Stimulated activated CD8-positive, alpha-beta memory T cell treated with anti-CD3 and anti-CD28 coated beads, Interleukin-7, amount 100 ng/mL, for 4 hours (primary cell): ENCODE measurements at regions not wholly inside any gene's neighbourhood (a gene's known extent, or its start where the extent isn't known, plus 50 kb on each side); places are given as distances from the start of the nearest gene placed in this dataset.
"Not testable (repeated sequence)": the region's sequence is repeated elsewhere in the genome, so short reads cannot be mapped to it uniquely, and the experiment has no call there.

Experiments used
- DNase-seq, 2 donors: peaks; one replicate each; pipeline ENCODE4 v3.0.0-alpha.2; 2020; ENCODE audit warnings: low read depth in 2 of 2

DNA sequence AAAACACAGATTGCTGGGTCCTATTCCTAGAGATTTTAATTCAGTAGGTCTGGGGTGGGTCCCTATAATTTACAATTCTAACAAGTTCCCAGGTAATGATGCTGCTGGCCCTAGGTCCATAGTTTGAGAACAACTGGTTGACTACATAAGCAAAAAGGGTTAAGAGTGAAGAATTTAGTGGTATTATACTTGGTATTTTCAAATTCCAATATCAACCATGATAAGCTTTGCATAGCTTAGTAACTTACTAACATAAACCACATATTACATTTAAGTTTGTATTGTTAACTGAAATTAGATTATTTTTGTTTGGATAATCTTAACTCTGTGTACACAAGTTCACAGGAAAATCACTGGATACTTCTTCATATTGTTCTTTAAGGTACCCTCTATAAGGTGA, 862.9 kb upstream of the ACVR2A start:
- DNase-seq: no peak

DNA sequence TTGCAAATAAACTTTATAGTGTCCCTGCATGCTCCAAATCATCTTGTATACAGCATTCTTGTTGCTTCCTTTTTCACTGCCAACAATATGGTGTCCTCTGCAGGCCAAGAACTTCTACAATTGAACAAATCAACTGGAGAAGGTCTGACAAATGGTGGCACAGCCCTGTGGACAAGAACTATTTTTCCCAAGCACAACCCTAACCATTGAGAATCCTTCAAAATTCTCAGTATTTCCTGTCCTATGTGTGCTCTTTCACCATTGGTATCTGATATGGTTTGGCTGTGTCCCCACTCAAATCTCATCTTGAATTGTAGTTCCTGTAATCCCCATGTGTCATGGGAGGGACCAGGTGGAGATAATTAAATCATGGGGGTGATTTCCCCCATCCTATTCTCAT, 865.1 kb upstream of the ACVR2A start:
- DNase-seq: no peak

DNA sequence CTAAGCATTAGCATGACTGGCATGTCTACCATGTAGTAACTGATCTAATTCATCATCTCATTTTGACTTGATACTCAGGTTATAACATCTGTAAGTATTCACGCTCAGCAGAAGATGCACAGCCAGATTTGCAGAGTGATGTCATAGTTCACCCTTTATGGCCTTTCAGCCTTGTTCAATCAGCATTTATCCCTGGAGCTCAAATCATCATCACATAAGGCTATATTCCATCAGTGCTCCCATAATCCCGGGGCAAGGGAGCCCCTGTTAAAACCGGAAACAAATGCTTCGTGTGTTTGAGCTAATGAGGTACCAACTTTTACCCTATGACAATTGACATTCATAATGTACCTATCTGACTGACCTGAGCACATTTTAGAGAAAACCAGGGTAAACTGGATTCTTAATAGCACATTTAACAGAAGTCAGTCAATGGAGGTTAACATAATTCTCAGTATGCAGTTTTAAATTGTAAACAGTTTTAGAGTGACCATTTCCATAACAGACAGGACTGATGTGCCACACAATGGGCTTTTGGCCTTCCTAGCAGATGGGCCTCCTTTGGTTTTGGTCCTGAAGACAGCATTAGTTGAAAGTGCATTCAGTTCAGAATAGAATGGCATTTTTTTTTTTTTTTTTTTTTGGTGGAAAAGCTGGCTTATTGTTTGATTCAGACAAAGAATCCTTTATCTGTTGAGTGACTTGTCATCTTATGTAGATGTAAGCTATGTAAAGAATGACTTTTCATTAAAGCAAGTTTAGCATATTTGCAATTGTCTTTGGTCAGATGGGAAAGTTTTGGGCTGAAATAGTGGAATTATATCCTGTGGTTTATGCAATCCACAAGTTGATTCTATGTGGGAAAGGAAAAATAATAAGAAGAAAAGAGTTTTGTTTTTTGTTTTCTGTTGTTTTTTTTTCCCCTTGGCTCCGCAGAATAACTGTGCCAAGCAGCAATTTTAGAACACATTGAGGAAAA, 866.0 kb upstream of the ACVR2A start:
- DNase-seq: no peak

DNA sequence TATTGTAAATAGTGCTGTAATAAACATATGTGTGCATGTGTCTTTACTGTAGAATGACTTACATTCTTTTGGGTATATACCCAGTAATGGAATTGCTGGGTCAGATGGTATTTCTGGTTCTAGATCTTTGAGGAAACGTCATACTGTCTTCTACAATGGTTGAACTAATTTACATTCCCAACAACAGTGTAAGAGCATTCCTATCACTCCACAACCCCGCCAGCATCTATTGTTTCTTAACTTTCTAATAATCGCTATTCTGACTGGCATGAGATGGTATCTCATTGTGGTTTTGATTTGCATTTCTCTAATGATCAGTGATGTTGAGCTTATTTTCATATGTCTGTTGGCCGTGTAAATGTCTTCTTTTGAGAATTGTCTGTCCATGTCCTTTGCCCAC, 873.8 kb upstream of the ACVR2A start:
- DNase-seq: not testable (repeated sequence)

DNA sequence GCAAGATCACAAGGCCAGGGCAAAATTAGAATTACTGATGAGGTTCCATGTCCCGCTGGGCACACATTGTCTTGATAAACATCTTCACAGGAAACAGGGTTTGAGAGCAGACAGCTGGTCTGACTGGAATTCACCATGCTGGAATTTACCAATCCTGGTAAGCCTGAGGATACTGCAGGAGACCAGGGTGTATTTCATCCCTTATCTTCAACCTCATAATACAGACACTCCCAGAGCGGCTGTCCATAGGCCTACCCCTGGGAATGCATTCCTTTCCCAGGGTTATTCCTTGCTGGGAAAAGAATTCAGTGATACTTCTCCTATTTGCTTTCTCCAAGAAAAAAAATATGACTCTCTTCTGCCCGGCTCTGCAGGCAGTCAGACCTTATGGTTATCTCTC, 875.1 kb upstream of the ACVR2A start:
- DNase-seq: not testable (repeated sequence)

DNA sequence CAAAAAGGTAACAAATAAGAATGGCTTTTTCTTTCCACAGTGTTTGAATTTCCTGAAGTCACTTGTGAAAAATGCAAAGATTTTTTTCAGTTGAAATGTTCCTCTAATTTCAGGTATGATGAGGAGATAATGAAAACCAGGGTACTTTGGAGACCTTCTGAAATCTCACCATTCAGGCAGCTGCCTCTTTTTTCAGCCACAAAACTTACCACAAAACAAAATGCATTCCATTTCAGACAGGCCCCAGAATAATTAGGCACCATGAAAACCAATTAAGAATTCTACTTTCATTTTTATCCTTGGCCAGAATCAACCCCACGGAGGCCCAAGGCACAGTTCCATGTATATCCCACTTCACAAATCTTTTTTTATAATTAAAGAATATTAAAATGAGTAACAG, 880.3 kb upstream of the ACVR2A start:
- DNase-seq: no peak

DNA sequence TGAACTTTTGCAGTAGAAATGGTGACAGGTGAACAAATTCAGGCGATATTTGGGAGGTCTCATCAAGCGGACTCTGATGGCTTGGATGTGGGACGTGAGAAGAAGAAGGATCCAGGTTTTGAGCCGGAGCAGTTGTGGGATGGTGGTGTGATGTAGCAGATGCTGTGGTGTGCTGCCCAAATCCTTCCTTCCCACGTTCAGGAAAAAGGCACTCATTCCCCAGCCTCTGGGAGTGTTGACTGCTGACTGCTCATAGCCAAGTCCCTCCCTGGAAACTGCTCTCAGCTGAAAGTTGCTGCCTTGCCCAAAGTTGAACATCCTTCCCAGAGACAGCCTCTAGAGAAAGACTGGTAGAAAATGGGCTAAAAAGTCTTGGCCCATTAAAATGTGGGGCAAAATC, 890.3 kb upstream of the ACVR2A start:
- no peak for DNase-seq

DNA sequence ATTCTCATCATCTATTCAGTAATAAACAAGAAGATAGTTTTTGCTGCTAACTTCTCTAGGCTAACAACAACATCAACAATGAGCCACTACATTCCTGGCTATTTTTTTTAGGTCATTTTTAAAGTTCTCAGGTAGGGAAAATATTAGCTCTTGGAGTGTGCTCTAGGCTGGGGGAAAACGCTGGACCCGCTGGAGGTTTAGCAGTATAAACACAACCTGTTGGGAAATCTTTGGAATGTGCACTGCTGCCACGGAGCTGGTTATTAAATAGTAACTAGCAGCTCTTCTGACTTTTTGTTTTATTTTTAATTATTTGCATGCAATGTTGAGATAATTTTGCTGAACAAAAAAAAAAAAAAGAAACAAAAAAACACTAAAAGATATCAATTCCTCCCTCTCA, 892.1 kb upstream of the ACVR2A start:
- DNase-seq: no peak

DNA sequence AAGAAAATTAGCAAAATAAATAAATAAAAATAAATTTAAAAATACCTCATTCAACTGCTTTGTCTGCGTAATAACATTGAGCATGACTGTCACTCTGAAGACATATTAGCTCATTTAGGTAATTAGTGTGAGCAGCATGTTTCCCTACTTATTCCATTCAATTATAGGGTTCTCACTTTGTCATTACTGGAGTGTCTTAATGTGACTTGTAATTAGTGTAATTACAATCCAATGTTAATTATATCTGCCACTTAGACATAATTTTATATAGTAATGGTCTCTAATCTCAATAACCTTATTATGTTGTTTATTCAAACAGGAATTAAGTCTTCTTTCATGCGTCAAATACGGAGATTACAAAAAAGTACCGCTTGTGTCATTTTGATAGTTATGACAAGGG, 893.9 kb upstream of the ACVR2A start:
- no peak for DNase-seq

DNA sequence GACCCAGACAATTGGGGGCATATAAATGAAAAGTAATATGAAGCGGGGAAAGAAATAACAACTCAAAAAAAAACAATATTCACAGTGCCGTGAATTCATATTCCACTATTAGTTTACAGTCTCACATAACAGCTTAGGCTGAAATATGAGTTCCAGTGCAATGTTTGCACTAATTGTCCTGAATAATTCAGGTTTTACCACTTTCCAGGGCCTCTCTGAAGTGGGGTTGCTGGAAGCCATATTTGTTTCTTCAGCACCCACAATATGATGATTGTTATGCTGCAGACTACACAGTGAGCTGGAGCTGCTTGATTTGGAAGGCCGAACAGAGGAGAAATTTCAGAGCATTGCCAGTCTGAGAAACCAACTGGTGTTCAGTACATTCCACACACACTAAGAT, 894.5 kb upstream of the ACVR2A start:
- no peak for DNase-seq

DNA sequence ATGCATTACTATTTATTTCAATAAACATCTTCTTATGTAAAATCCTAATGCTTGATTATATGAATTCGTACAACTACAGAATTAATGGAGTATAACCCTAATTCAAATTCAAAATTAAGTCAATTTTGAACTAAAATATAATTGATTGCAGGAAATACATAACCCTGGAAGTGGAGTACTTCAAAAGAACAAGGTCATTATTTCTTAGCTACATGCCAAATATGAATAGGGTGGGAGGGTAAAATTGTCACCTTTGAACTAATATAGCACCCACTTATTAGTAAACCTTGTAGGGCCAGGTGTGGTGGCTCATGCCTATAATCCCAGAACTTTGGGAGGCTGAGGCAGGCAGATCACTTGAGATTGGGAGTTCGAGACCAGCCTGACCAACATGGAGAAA, 895.4 kb upstream of the ACVR2A start:
- DNase-seq: no peak

DNA sequence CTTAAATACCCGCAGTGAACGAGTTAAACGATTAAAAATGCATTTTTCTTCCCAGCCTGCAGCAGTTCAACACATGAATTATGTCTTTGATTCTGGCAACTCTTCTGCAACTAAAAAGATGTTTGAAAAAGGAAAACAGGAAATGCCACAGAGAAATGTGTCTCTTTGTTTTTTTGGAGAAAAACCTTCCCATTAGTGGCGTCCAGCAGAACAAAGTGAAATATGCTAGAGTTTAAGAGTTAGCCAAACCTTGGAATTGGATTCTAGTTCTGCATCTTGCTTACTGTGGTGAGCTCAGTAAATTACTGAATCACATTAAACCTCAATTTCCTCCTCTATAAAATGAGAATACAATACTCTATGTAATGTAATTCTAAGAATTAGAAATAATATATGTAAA, 900.2 kb upstream of the ACVR2A start:
- DNase-seq: no peak

DNA sequence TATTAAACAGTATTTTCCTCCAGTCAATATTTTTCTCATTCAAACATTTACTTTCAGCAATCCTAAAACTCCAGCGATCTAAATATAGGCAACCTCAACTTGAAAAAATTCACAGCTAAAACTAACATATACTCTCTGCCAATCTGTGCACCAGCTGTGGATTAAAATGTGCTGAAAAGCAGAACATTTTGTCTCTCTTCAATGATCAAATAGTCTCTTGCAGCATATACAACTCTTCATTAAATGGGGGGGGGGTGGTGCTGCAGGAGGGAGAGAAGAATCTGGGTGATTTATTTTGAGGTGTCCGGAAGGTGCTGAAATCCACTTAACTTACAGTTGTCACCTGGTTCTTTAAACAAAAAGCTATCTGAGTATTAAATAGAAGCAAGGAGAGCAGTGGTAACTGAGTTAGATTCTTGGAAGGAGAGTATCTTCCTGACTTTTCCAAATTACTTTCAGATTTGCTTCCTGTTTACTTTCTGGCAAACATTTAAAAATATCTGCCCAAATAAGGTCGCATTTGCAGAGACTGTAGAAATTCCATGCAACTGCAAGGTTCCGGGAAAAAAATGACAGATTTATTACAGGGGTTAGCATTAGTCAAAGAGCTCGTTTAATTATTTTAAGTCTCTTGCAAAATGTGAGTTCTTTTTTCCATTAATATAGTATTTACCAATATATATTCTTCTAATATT, 904.7 kb upstream of the ACVR2A start:
- no peak for DNase-seq

DNA sequence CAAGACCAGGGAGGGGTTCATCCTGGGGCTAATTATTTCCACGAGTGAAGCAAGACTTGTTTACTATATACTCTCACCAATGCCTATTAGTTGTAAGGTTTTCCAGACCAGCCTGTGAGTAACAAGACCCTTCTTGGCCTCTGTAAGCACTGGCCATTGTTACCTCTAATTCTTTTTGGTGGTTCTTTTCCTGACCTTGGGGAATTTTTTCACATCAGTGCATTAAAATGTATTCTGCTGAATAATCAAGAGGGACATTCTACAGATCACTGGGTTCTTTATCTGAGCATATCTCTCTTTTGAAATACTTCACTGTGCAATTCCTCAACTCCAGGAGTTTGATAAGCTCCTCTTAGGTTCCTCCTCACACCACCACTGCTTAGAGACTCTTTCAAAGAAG, 909.9 kb upstream of the ACVR2A start:
- DNase-seq: no peak

DNA sequence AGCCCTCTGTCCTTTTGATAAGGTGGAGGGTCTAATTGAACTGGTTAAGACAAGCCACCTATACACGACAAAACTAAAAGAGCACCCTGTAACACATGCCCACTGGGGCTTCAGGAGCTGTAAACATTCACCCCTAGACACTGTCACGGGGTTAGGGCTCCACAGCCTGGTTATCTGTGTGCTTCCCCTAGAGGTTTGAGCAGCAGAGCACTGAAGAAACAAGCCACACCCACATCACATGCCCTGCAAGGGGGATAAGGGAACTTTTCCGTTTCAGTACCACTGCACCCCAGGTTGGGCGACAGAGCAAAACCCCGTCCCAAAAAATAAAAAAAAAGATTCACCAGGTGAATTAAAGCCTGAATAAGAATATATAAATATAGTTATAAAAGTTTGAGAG, 913.7 kb upstream of the ACVR2A start:
- DNase-seq: no peak

DNA sequence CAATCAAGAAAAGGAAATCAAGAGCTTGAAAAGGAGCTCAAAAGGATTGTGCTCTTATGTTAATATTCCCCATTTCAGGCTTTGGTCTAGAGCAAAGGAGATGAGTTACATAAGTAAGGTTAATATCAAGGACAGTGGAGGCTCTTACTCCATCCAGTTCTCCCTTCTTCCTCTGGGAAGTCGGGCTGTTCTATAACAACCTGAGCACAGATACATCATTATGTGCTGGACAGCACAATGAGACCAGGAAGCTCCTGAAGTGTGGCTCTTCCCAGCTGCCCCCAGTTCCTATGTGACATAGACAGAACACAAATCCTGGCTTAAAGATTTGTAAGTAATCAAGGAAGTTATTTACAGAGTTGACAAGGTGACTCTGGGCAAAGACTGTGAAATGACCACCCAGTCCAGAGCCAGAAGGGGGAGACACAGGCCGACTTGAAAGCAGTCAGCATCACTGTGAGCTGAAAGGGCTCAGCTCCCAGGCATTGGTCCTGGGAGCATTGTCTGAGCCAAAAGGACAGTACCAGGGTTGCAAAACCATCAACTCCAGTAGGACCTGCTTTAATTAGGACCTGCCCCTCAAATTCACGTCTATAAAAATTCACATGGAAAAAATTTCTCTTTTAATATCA, 917.6 kb upstream of the ACVR2A start:
- DNase-seq: no peak

DNA sequence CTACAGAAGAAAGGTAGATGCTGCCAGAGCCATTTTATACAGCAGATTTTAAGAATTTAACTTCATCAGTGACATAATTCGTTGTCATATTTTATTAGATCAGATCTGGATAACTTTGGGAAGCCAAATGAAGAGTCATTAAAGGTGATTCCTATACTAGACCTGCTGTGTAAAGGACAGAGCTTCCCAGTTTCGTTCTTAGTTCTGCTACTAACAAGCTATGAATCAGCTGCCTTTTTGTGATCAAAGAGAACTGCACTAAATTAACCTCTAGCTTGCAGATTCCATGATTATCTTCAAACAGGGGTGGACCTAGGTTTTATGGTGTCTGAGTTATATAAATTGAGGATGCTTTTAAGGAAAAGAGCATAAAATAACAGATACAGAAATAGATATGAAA, 926.5 kb upstream of the ACVR2A start:
- no peak for DNase-seq

DNA sequence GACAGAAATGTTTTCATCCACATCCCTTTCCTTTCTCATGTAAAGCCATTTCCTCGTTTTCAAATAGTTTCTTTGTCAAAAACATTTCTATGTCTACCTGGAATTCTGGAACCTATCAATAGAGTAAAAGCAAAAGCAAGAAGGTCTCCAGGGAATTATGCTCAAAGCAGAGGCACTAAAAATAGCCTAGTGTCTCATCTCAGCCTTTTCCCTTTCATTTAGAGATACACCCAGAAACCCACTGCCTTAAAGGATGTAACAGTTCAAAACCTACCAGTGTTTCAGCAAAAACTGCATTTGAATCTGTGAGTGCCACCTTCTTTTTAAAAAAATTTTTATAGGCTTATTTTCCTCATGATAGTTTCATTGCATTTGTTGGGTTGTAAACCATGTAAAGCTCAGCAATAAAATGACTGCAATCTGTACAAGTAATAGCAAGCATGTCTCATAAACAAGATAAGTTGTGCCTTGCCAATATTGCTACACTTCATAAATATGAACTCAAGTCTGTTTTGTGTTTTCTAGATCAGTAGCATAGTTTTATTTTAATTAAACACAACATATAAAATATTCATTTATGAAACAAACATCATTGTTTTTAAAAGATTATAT, 927.3 kb upstream of the ACVR2A start:
- no peak for DNase-seq

DNA sequence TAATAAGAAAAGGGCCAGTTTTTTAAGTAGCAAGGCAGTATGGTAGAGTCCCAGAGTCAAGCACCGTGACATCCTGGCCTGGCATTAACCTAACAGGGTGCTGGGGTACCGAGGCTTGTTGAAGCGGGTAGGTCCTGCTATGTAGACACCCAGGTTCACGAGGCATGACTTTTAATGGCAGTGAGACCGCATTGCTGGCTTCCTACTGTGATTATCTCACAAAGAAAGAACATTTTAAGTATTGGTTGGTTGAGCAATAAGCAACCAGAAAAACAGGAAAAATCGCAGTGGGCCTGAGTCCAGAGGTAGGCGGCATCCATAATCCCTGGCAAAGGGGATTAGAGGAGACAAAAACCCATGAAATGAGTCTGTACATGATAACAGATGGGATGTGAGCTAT, 927.9 kb upstream of the ACVR2A start:
- no peak for DNase-seq

DNA sequence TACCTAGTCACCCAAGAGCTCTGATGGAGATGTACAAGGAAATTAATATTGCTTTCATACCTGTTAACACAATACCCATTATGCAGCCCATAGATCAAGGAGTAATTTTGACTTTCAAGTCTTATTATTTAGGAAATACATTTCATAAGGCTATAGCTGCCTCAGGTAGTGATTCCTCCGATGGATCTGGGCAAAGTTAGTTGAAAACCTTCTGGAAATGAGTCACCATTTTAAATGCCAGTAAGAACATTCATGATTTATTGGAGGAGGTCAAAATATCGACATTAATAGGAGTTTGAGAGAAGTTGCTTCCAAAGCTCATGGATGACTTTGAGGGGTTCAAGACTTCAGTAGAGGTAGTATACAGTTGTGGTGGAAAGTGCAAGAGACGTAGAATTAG, 931.4 kb upstream of the ACVR2A start:
- no peak for DNase-seq

DNA sequence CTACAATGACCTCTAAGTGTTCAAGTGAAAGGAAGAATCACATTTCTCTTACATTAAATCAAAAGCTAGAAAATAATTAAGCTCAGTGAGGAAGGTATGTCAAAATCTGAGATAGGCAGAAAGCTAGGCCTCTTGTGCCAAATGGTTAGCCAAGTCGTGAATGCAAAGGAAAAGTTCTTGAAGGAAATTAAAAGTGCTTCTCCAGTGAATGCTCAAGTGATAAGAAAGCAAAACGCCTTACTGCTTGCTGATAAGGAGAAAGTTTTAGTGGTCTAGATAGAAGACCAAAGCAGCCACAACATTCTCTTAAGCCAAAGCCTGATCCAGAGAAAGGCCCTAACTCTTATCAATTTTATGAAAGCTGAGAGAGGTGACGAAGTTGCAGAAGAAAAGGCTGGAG, 932.3 kb upstream of the ACVR2A start:
- no peak for DNase-seq

DNA sequence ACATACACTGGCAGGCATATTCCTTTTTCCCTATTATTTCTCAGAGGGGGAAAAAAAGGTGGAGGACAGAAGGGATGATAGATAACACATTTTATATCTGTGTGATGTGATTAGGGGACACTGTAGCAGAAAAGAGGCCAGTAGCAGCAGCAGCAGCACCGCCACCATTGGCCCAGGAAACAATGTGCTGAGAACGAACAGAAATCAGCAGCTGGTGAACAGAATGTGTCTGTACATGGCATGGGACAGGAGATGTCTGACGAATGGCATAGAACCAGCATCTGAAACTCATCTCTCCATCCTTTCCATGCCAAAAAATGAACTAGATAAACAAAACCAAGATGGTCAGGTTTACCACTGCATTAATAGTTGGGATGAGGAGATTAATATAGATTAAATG, 936.1 kb upstream of the ACVR2A start:
- DNase-seq: no peak
